Naive thymus-derived CD4-positive, alpha-beta T cell (primary cell): ENCODE measurements at regions not wholly inside any gene's neighbourhood (a gene's known extent, or its start where the extent isn't known, plus 50 kb on each side); places are given as distances from the start of the nearest gene placed in this dataset.
A peak's percentile ranks its signal among the peaks of the same experiment; 100 is the strongest.

Experiments used
- ATAC-seq: fragments of 150-1000 bp; cut with Tn5 transposase; 2 replicates; pipeline ENCODE4 v1.10.0; 2021; ENCODE audit warnings: mild to moderate bottlenecking, moderate library complexity
- CTCF ChIA-PET: fragments of 350-600 bp; sonication (Branson Sonifier 250); formaldehyde crosslinking; loops from one replicate; lab custom pipeline; 2021; ENCODE audit warnings: antibody characterized with exemption; lab: Charles Lee
- POLR2A ChIA-PET: fragments of 350-600 bp; sonication (Branson Sonifier 250); formaldehyde crosslinking; loops from one replicate; lab custom pipeline; 2021; ENCODE audit warnings: antibody characterized with exemption, inconsistent platforms; lab: Charles Lee
- DNase-seq, 9 donors: peaks; one replicate each; pipeline versions ENCODE4 v3.0.0 to v3.0.0-alpha.2; 2020 to 2022; ENCODE audit warnings: mixed read lengths in 1 of 9
- H3K27ac ChIP-seq: one replicate; pipeline ENCODE4 v1.7.0; 2013; ENCODE audit warnings: mild to moderate bottlenecking, low read depth, low read length, moderate library complexity
- H3K27me3 ChIP-seq, 2 donors: one replicate each; pipeline ENCODE4 v1.7.0; 2013; ENCODE audit warnings: low read length in 2 of 2, mild to moderate bottlenecking in 2 of 2, moderate library complexity in 2 of 2; ENCODE audit not compliant: control insufficient read depth in 2 of 2, insufficient read depth in 2 of 2
- H3K36me3 ChIP-seq, 3 experiments: 1 replicate in 2 of 3; 2 replicates in 1 of 3; pipeline ENCODE4 v1.7.0; 2013; ENCODE audit warnings: low read length in 3 of 3, mild to moderate bottlenecking in 3 of 3, moderate library complexity in 1 of 3; ENCODE audit not compliant: insufficient read depth in 3 of 3, control insufficient read depth in 2 of 3
- H3K4me1 ChIP-seq, 2 donors: one replicate each; pipeline ENCODE4 v1.7.0; 2013; ENCODE audit warnings: low read length in 2 of 2, mild to moderate bottlenecking in 2 of 2, moderate library complexity in 1 of 2; ENCODE audit not compliant: control insufficient read depth in 2 of 2, insufficient read depth in 2 of 2
- H3K4me3 ChIP-seq: 2 replicates; pipeline ENCODE4 v1.7.0; 2013; ENCODE audit warnings: mild to moderate bottlenecking, low read length
- H3K9me3 ChIP-seq, 3 experiments: 1 replicate in 2 of 3; 2 replicates in 1 of 3; pipeline ENCODE4 v1.7.0; 2013; ENCODE audit warnings: low read length in 3 of 3; ENCODE audit not compliant: control insufficient read depth in 2 of 3
- H3K27ac Mint-ChIP-seq, 9 donors: one replicate each; pipeline ENCODE4 v1.8.0; 2020 to 2022; ENCODE audit warnings: mixed read lengths in 9 of 9, mild to moderate bottlenecking in 8 of 9, moderate library complexity in 5 of 9, inconsistent platforms in 2 of 9
- H3K27me3 Mint-ChIP-seq, 5 donors: one replicate each; pipeline ENCODE4 v1.8.0; 2021 to 2022; ENCODE audit warnings: mixed read lengths in 5 of 5, mild to moderate bottlenecking in 1 of 5
- H3K36me3 Mint-ChIP-seq, 5 donors: one replicate each; pipeline ENCODE4 v1.8.0; 2020 to 2022; ENCODE audit warnings: mixed read lengths in 5 of 5, mild to moderate bottlenecking in 3 of 5, inconsistent platforms in 1 of 5
- H3K4me1 Mint-ChIP-seq, 7 donors: one replicate each; pipeline ENCODE4 v1.8.0; 2020 to 2022; ENCODE audit warnings: mixed read lengths in 7 of 7, mild to moderate bottlenecking in 3 of 7, inconsistent platforms in 1 of 7
- H3K4me3 Mint-ChIP-seq, 10 donors: one replicate each; pipeline ENCODE4 v1.8.0; 2020 to 2022; ENCODE audit warnings: mild to moderate bottlenecking in 10 of 10, mixed read lengths in 10 of 10, moderate library complexity in 6 of 10, inconsistent platforms in 2 of 10
- H3K9me3 Mint-ChIP-seq, 11 donors: one replicate each; pipeline ENCODE4 v1.8.0; 2020 to 2022; ENCODE audit warnings: mixed read lengths in 11 of 11, mild to moderate bottlenecking in 4 of 11, inconsistent platforms in 1 of 11, moderate library complexity in 1 of 11
- intact Hi-C, 2 donors: fragments of 100-400 bp; cut with micrococcal nuclease; formaldehyde crosslinking; loops; one replicate each; pipeline ENCODE4 v1.15.1; 2023

GRCh38 chr1:209218981-209219380, 364.5 kb upstream of the CAMK1G start:
- Histone ChIP-seq H3K27ac (no peak overlapping the region), H3K4me3 (no peak overlapping the region), H3K9me3 (peaks cover 0 to 7% (median 0%) of the 10 kb centered on the region in 3 experiments), H3K4me1 (no peaks in the 10 kb centered on the region), H3K36me3 (no peaks in the 10 kb centered on the region), H3K27me3 (no peaks in the 10 kb centered on the region)
- Mint-ChIP-seq H3K36me3 (peaks cover 0 to 4% (median 0%) of the 10 kb centered on the region in 5 donors), H3K9me3 (peaks cover 2 to 13% (median 8%) of the 10 kb centered on the region in 11 donors), H3K27me3 (peaks cover 4 to 42% (median 35%) of the 10 kb centered on the region in 5 donors), H3K27ac (no peak overlapping the region), H3K4me1 (peaks cover 0 to 4% (median 0%) of the 10 kb centered on the region in 7 donors), H3K4me3 (no peak overlapping the region)
- no peak for DNase-seq
- POLR2A ChIA-PET, result no interaction called here
- CTCF ChIA-PET, result no interaction called here
- intact Hi-C loops, result no loop called here
- no peak for ATAC-seq

- CTCF ChIA-PET, result no interaction called here
- DNase-seq, result no peak
- no peaks in the 10 kb centered on the region for H3K27me3 ChIP-seq
These were observed 363.6 kb upstream of the CAMK1G start for GRCh38 chr1:209219791-209220524.

GRCh38 chr1:209222826-209223225, 360.7 kb upstream of the CAMK1G start:
- H3K27me3 Mint-ChIP-seq, result peaks cover 0 to 34% (median 32%) of the 10 kb centered on the region in 5 donors
- Histone ChIP-seq H3K9me3 (no peaks in the 10 kb centered on the region), H3K27me3 (no peaks in the 10 kb centered on the region), H3K4me1 (no peaks in the 10 kb centered on the region), H3K27ac (no peak overlapping the region), H3K4me3 (no peak overlapping the region), H3K36me3 (no peaks in the 10 kb centered on the region)
- H3K9me3 Mint-ChIP-seq, result peaks cover 0 to 4% (median 1%) of the 10 kb centered on the region in 11 donors
- DNase-seq (no peak), ATAC-seq (no peak)
- no peaks in the 10 kb centered on the region for H3K36me3 Mint-ChIP-seq
- H3K4me1 Mint-ChIP-seq, result peaks cover 0 to 4% (median 0%) of the 10 kb centered on the region in 7 donors
- POLR2A ChIA-PET, result no interaction called here
- intact Hi-C loops, result no loop called here
- no peak overlapping the region for H3K27ac Mint-ChIP-seq
- no peak overlapping the region for H3K4me3 Mint-ChIP-seq
- CTCF ChIA-PET, result no interaction called here

More at GRCh38 chr1:209219791-209220524, 363.6 kb upstream of the CAMK1G start:
- no peak for ATAC-seq
- H3K9me3 ChIP-seq, result peaks cover 0 to 7% (median 0%) of the 10 kb centered on the region in 3 experiments
- H3K27ac Mint-ChIP-seq, result no peak overlapping the region
- POLR2A ChIA-PET, result no interaction called here
- no peaks in the 10 kb centered on the region for H3K4me1 ChIP-seq
- intact Hi-C loops, result no loop called here
- H3K4me3 Mint-ChIP-seq, result no peak overlapping the region
- H3K27me3 Mint-ChIP-seq, result peaks cover 3 to 42% (median 40%) of the 10 kb centered on the region in 5 donors
- peaks cover 2 to 13% (median 8%) of the 10 kb centered on the region in 11 donors for H3K9me3 Mint-ChIP-seq
- no peak overlapping the region for H3K4me3 ChIP-seq
- peaks cover 0 to 4% (median 0%) of the 10 kb centered on the region in 7 donors for H3K4me1 Mint-ChIP-seq
- no peak overlapping the region for H3K27ac ChIP-seq
- peaks cover 0 to 4% (median 0%) of the 10 kb centered on the region in 5 donors for H3K36me3 Mint-ChIP-seq
- no peaks in the 10 kb centered on the region for H3K36me3 ChIP-seq

GRCh38 chr1:209223791-209224190, 359.7 kb upstream of the CAMK1G start:
- peaks cover 0 to 4% (median 0%) of the 10 kb centered on the region in 7 donors for H3K4me1 Mint-ChIP-seq
- Histone ChIP-seq H3K4me1 (no peaks in the 10 kb centered on the region), H3K36me3 (no peaks in the 10 kb centered on the region), H3K9me3 (no peaks in the 10 kb centered on the region), H3K4me3 (no peak overlapping the region), H3K27me3 (no peaks in the 10 kb centered on the region), H3K27ac (no peak overlapping the region)
- no peak for DNase-seq
- H3K27me3 Mint-ChIP-seq, result peaks cover 3 to 41% (median 33%) of the 10 kb centered on the region in 5 donors
- ChIA-PET CTCF (no interaction called here), POLR2A (no interaction called here)
- no peak for ATAC-seq
- H3K27ac Mint-ChIP-seq, result no peak overlapping the region
- intact Hi-C loops, result no loop called here
- no peaks in the 10 kb centered on the region for H3K36me3 Mint-ChIP-seq
- peak overlapping the region in 1 of 10 donors; percentile 4 for H3K4me3 Mint-ChIP-seq
- H3K9me3 Mint-ChIP-seq, result peaks cover 0 to 7% (median 0%) of the 10 kb centered on the region in 11 donors

GRCh38 chr1:209224886-209225285, 358.6 kb upstream of the CAMK1G start:
- no peak overlapping the region for H3K27ac Mint-ChIP-seq
- no peak overlapping the region for H3K27ac ChIP-seq
- H3K4me1 ChIP-seq, result no peaks in the 10 kb centered on the region
- H3K36me3 ChIP-seq, result no peaks in the 10 kb centered on the region
- peaks cover 0 to 4% (median 0%) of the 10 kb centered on the region in 7 donors for H3K4me1 Mint-ChIP-seq
- peaks cover 0 to 14% (median under 1%) of the 10 kb centered on the region in 11 donors for H3K9me3 Mint-ChIP-seq
- DNase-seq, result no peak
- ChIA-PET CTCF (no interaction called here), POLR2A (no interaction called here)
- no peaks in the 10 kb centered on the region for H3K36me3 Mint-ChIP-seq
- H3K9me3 ChIP-seq, result no peaks in the 10 kb centered on the region
- peaks cover 5 to 49% (median 42%) of the 10 kb centered on the region in 5 donors for H3K27me3 Mint-ChIP-seq
- no peak overlapping the region for H3K4me3 Mint-ChIP-seq
- no peak for ATAC-seq
- no peaks in the 10 kb centered on the region for H3K27me3 ChIP-seq
- no peak overlapping the region for H3K4me3 ChIP-seq
- intact Hi-C loops, result no loop called here

- Mint-ChIP-seq H3K9me3 (peaks cover 0 to 23% (median 5%) of the 10 kb centered on the region in 11 donors), H3K27me3 (peaks cover 12 to 55% (median 40%) of the 10 kb centered on the region in 5 donors), H3K27ac (no peak overlapping the region), H3K4me3 (no peak overlapping the region), H3K36me3 (peaks cover 0 to 5% (median 0%) of the 10 kb centered on the region in 5 donors), H3K4me1 (peaks cover 0 to 4% (median 0%) of the 10 kb centered on the region in 7 donors)
- H3K27me3 ChIP-seq, result peaks cover 0 to 3% of the 10 kb centered on the region in 2 donors
- H3K36me3 ChIP-seq, result no peaks in the 10 kb centered on the region
- H3K9me3 ChIP-seq, result no peaks in the 10 kb centered on the region
- no peaks in the 10 kb centered on the region for H3K4me1 ChIP-seq
- no peak for ATAC-seq
- H3K4me3 ChIP-seq, result no peak overlapping the region
- ChIA-PET CTCF (no interaction called here), POLR2A (no interaction called here)
- intact Hi-C loops, result no loop called here
- H3K27ac ChIP-seq, result no peak overlapping the region
- DNase-seq, result no peak
These were observed 356.3 kb upstream of the CAMK1G start for GRCh38 chr1:209227171-209227570.
